Thymus (tissue), 11 donors: ENCODE measurements at regions not wholly inside any gene's neighbourhood (a gene's known extent, or its start where the extent isn't known, plus 50 kb on each side); places are given as distances from the start of the nearest gene placed in this dataset.
"Not testable (repeated sequence)": the region's sequence is repeated elsewhere in the genome, so short reads cannot be mapped to it uniquely, and the experiment has no call there.

Experiments
- DNase-seq, 9 donors: peaks; one replicate each; pipeline ENCODE4 v3.0.0-alpha.2; 2013; ENCODE audit warnings: low spot score in 9 of 9, low read depth in 6 of 9, missing footprints in 1 of 9
- H3K27ac ChIP-seq, 2 donors: one replicate each; pipeline ENCODE4 v1.5.1; 2013; ENCODE audit warnings: control low read depth in 1 of 2, low read depth in 1 of 2, low read length in 1 of 2, mild to moderate bottlenecking in 1 of 2, moderate library complexity in 1 of 2
- H3K27me3 ChIP-seq, 2 donors: one replicate each; pipeline ENCODE4 v1.5.1; 2013; ENCODE audit warnings: low read length in 1 of 2; ENCODE audit not compliant: control insufficient read depth in 2 of 2, insufficient read depth in 1 of 2
- H3K36me3 ChIP-seq, 2 donors: one replicate each; pipeline ENCODE4 v1.5.1; 2013; ENCODE audit warnings: low read length in 1 of 2, mild to moderate bottlenecking in 1 of 2, moderate library complexity in 1 of 2; ENCODE audit not compliant: control insufficient read depth in 2 of 2, insufficient read depth in 2 of 2
- H3K4me1 ChIP-seq, 2 donors: one replicate each; pipeline ENCODE4 v1.5.1; 2013; ENCODE audit warnings: low read length in 2 of 2; ENCODE audit not compliant: control insufficient read depth in 2 of 2, insufficient read depth in 2 of 2
- H3K4me3 ChIP-seq, 2 donors: one replicate each; pipeline ENCODE4 v1.5.1; 2013; ENCODE audit warnings: low read length in 2 of 2, control low read depth in 1 of 2, mild to moderate bottlenecking in 1 of 2
- H3K9me3 ChIP-seq, 2 donors: one replicate each; pipeline ENCODE4 v1.5.1; 2013; ENCODE audit warnings: low read length in 1 of 2, mild to moderate bottlenecking in 1 of 2; ENCODE audit not compliant: control insufficient read depth in 2 of 2, insufficient read depth in 1 of 2
- WGBS: extraction: QIAGEN DNeasy Blood & Tissue Kit; methylation state at CpG from one replicate; pipeline ENCODE4 v1.1.7; 2013; 5-methylcytosine and 5-hydroxymethylcytosine counted together
- donor health status: healthy.

DNA sequence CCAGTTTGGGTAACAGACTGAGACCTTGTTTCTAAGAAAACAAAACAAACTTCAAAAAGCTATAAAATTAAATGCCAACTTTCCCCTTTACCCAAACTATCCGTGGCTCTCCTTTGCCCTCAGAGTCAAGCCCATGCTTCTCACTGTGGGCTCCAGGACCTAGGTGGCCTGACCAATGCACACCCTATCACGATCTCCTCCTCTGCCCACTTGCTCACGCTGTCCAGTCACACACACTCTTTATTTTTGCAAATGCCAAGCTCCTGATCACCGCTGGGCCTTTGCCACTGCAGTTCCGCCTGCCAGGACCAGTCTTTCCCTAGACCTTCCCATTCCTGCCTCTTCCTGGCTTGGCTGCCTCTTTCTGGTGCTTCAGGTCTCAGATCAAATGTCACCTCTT is 177.1 kb upstream of the TPTE start:
- not testable (repeated sequence) for H3K4me1 ChIP-seq, H3K4me3 ChIP-seq, DNase-seq, H3K27ac ChIP-seq, H3K36me3 ChIP-seq, H3K27me3 ChIP-seq
- H3K9me3 ChIP-seq = peaks cover 26 to 52% of the 10 kb centered on the region in 2 donors
- WGBS = 55% methylated on average over 5 of the region's 5 CpGs

DNA sequence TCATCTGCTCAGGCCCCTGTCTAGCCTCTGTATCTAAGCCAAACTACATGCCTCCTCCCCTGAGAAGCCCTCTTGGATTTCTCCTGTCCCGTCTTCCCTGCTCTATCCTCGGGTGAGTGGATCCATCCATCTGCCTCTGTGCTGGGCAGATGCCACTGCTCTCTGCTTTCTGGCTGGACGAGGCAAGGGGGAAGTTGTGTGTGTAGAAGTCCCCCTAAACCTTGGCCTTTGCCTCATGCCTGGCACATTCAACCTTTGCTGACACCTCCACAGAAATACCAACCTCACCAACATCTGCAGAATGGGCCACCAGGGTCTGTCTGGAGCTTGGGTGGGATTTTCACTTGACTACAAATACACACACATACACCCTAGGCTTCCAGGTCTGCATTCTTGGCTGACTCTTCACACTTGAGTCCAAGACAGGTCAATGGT is 176.2 kb upstream of the TPTE start:
- H3K4me3 ChIP-seq, H3K27me3 ChIP-seq, H3K27ac ChIP-seq, H3K36me3 ChIP-seq, DNase-seq, H3K4me1 ChIP-seq: not testable (repeated sequence)
- 62% methylated on average over 3 of the region's 3 CpGs for WGBS
- peaks cover 26 to 52% of the 10 kb centered on the region in 2 donors for H3K9me3 ChIP-seq

DNA sequence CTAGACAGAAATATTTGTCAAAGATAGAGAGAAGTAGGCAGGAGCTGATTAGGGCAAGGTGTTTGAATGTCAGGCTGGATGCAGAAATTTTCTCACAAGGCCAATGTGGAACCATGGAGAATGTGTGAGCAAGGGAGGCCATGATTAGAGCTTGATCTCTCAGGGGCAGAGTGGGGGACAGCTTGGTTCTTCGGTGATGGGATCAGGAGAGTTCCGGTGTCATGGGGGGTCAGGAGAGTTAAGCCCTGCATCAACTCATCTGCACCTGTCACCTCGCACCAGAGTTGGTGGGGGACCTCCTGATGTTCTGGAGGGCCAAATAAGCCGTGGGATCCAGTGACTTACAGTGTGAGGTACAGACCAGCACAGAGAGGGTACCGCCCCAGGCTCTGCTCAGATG is 175.1 kb upstream of the TPTE start:
- not testable (repeated sequence) for H3K36me3 ChIP-seq, H3K27me3 ChIP-seq, DNase-seq, H3K27ac ChIP-seq, H3K4me3 ChIP-seq, H3K4me1 ChIP-seq
- H3K9me3 ChIP-seq = peaks cover 26 to 52% of the 10 kb centered on the region in 2 donors
- WGBS = 62% methylated on average over 4 of the region's 5 CpGs

DNA sequence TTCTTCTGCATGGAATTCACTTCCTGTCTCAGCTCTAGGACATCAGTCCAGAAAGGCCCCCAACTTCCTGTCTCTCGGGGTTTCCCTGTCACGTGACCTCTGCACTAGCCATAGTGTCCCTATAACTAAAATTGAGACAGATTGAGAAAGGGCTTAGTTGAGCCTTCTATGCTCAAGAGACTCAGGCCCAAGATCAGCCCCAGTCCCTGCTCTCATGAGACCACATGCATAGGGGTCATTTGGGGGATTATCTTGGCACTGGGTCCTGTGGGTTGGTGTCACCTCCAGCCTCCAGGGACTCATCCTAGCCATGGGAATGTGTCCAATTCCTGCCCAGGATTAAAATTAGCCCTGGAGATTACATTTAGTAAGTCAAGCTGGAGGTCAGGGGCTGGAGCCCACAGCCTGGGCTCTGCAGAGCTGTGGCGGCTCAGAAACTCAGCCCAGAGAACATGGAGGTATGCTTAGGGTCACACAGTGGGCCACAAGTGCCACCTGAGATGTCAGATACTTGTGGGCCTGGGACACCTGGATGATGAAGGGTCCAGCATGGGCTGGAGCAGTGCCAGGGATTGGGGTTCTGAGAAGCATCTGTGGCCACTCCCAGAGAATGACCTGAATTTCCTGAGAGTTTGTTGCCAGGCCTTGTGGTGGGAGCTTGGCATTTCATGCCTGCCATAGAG is 174.3 kb upstream of the TPTE start:
- not testable (repeated sequence) for H3K4me3 ChIP-seq
- 83% methylated on average over 3 of the region's 3 CpGs for WGBS

DNA sequence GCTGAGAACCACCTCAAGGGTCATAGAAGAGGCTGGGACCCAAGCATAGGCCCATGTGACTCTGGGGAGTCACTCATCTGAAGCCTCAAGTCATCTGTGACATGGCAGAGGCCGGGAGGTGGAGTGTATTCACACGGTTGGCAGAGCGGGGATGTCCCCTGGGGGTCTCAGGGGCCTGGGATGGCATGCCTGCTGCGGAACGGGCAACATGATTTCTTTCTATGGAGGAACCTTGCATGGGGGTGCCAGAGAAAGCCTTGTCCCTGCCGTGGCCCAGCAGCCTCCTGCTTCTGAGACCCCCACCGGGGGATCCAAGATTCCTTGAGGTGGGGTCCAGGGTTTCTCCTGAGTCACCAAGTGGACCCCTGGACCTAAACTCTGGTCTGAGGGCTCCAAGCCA is 173.7 kb upstream of the TPTE start:
- H3K4me1 ChIP-seq, H3K27me3 ChIP-seq, H3K27ac ChIP-seq, H3K36me3 ChIP-seq, DNase-seq, H3K4me3 ChIP-seq: not testable (repeated sequence)
- peaks cover 24 to 45% of the 10 kb centered on the region in 2 donors for H3K9me3 ChIP-seq
- WGBS = 77% methylated on average over 7 of the region's 7 CpGs

More for the DNA sequence above, 174.3 kb upstream of the TPTE start:
- not testable (repeated sequence) for H3K27me3 ChIP-seq, H3K4me1 ChIP-seq, H3K36me3 ChIP-seq, H3K27ac ChIP-seq, DNase-seq
- H3K9me3 ChIP-seq = peaks cover 26 to 49% of the 10 kb centered on the region in 2 donors

DNA sequence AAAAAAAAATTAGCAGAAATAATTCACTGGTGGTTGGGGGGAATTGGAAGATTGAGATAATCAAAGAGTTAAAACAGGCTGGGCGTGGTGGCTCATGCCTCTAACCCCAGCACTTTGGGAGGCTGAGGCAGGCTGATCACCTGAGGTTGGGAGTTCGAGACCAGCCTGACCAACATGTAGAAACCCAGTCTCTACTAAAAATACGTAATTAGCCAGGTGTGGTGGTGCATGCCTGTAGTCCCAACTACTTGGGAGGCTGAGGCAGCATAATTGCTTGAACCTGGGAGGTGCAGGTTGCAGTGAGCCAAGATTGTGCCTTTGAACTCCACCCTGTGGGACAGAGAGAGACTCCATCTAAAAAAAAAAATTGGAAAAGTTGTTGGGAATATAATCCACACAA is 173.2 kb upstream of the TPTE start:
- H3K27me3 ChIP-seq, H3K4me1 ChIP-seq, H3K36me3 ChIP-seq, H3K4me3 ChIP-seq, H3K27ac ChIP-seq, DNase-seq: not testable (repeated sequence)
- peaks cover 23 to 43% of the 10 kb centered on the region in 2 donors for H3K9me3 ChIP-seq
- 45% methylated on average over 3 of the region's 3 CpGs for WGBS

DNA sequence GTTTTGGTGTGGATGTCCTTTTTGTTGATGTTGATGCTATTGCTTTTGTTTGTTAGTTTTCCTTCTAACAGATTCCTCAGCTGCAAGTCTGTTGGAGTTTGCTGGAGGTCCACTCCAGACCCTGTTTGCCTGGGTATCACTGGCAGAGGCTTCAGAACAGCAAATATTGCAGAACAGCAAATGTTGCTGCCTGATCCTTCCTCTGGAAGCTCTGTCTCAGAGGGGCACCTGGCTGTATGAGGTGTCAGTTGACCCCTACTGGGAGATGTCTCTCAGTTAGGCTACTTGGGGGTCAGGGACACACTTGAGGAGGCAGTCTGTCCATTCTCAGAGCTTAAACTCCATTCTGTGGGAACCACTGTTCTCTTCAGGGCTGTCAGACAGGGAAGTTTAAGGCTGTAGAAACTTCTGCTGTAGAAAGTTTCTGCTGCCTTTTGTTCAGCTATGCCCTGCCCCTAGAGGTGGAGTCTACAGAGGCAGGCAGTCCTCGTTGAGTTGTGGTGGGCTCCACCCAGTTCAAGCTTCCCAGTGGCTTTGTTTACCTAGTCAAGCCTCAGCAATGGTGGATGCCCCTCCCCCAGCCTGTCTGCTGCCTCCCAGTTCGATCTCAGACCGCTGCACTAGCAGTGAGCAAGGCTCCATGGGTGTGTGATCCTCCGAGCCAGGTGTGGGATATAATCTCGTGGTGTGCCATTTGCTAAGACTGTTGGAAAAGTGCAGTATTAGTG is 166.4 kb upstream of the TPTE start:
- H3K27ac ChIP-seq, H3K36me3 ChIP-seq, DNase-seq, H3K9me3 ChIP-seq, H3K4me1 ChIP-seq, H3K4me3 ChIP-seq, H3K27me3 ChIP-seq: not testable (repeated sequence)
- 55% methylated on average over 5 of the region's 5 CpGs for WGBS

DNA sequence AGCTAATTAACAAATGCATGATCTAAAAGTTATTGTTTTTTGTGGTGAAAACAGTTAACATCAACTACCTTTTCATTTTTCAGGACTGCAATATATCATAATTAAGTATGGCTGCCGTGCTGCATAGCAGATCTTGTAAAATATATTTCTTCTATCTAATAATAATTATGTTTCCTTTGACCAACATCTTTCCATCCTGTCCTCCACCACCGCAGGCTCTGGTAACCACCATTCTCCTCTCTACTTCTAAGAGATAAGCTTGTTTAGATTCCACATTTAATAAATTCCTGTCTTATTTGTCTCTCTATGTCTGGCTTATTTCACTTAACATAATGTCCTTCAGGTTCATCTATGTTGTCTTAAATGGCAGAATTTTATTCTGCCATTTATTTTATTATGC is 162.3 kb upstream of the TPTE start:
- not testable (repeated sequence) for H3K9me3 ChIP-seq, H3K4me1 ChIP-seq, H3K27ac ChIP-seq, DNase-seq, H3K36me3 ChIP-seq, H3K4me3 ChIP-seq, H3K27me3 ChIP-seq
- 84% methylated on average over 2 of the region's 2 CpGs for WGBS

DNA sequence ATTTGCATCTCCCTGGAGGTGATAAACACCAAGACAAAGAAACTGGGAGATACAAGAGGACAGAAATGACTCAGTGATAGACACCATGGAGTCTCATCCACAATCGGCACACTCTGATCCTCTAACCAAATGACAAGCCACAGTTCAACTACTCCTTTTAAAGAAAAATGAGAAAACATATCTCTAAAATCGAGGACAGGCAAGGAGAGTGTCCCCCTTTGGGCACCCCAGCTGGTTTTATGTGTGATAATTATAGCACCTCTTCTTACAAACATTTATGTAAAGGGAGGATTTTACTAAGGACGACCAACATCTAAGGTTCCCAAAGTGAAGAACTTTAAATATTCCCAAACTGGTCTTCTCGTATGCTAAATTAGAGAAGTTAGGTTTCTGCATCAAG is 161.5 kb upstream of the TPTE start:
- 58% methylated on average over 4 of the region's 4 CpGs for whole genome bisulfite sequencing
- not testable (repeated sequence) for H3K27ac ChIP-seq, DNase-seq, H3K4me1 ChIP-seq, H3K9me3 ChIP-seq, H3K4me3 ChIP-seq, H3K36me3 ChIP-seq, H3K27me3 ChIP-seq
